ENCODE measurements at regions not wholly inside any gene's neighbourhood (a gene's known extent, or its start where the extent isn't known, plus 50 kb on each side); places are given as distances from the start of the nearest gene placed in this dataset.
"Not testable (repeated sequence)": the region's sequence is repeated elsewhere in the genome, so short reads cannot be mapped to it uniquely, and the experiment has no call there.

- TF ChIP-seq POLR2A (IDR thresholded peaks at IDR 0.05; ENCODE audit: low read depth, low read length) (no peak), POLR2AphosphoS5 (IDR thresholded peaks at IDR 0.05; ENCODE audit: low read depth, low read length) (no peak), TAF1 (IDR thresholded peaks at IDR 0.05; ENCODE audit: borderline replicate concordance, low read depth, low read length) (no peak)
- DNase-seq (ENCODE audit: insufficient read length) (no peak), FAIRE-seq (no peak)
These were observed 254.7 kb upstream of the PTBP2 start for GRCh38 chr1:96466842-96467241.

- FAIRE-seq; DNase-seq (ENCODE audit: insufficient read length): not testable (repeated sequence)
These were observed 251.9 kb upstream of the PTBP2 start for GRCh38 chr1:96469726-96470125.

- no peak for TF ChIP-seq TAF1 (IDR thresholded peaks at IDR 0.05; ENCODE audit: borderline replicate concordance, low read depth, low read length)
- TF ChIP-seq POLR2A (IDR thresholded peaks at IDR 0.05; ENCODE audit: low read depth, low read length) = no peak
- TF ChIP-seq POLR2AphosphoS5 (IDR thresholded peaks at IDR 0.05; ENCODE audit: low read depth, low read length) = no peak
- FAIRE-seq (no peak), DNase-seq (ENCODE audit: insufficient read length) (no peak)
These were observed 249.1 kb upstream of the PTBP2 start for GRCh38 chr1:96472471-96472870.

GRCh38 chr1:96473791-96474434 is 247.7 kb upstream of the PTBP2 start:
- FAIRE-seq = no peak
- TF ChIP-seq POLR2A (IDR thresholded peaks at IDR 0.05; ENCODE audit: low read depth, low read length) = no peak
- no peak for TF ChIP-seq POLR2AphosphoS5 (IDR thresholded peaks at IDR 0.05; ENCODE audit: low read depth, low read length)
- TF ChIP-seq TAF1 (IDR thresholded peaks at IDR 0.05; ENCODE audit: borderline replicate concordance, low read depth, low read length) = no peak

GRCh38 chr1:96474985-96475743 is 246.4 kb upstream of the PTBP2 start:
- FAIRE-seq (no peak), DNase-seq (ENCODE audit: insufficient read length) (no peak)
- TF ChIP-seq POLR2AphosphoS5 (IDR thresholded peaks at IDR 0.05; ENCODE audit: low read depth, low read length) (no peak), TAF1 (IDR thresholded peaks at IDR 0.05; ENCODE audit: borderline replicate concordance, low read depth, low read length) (no peak), POLR2A (IDR thresholded peaks at IDR 0.05; ENCODE audit: low read depth, low read length) (no peak)

More at GRCh38 chr1:96473791-96474434, 247.7 kb upstream of the PTBP2 start:
- no peak for DNase-seq (ENCODE audit: insufficient read length)

- no peak for TF ChIP-seq POLR2AphosphoS5 (IDR thresholded peaks at IDR 0.05; ENCODE audit: low read depth, low read length)
- FAIRE-seq = no peak
- no peak for DNase-seq (ENCODE audit: insufficient read length)
These were observed 245.7 kb upstream of the PTBP2 start for GRCh38 chr1:96475903-96476302.

- TF ChIP-seq POLR2AphosphoS5 (IDR thresholded peaks at IDR 0.05; ENCODE audit: low read depth, low read length) (no peak), POLR2A (IDR thresholded peaks at IDR 0.05; ENCODE audit: low read depth, low read length) (no peak), TAF1 (IDR thresholded peaks at IDR 0.05; ENCODE audit: borderline replicate concordance, low read depth, low read length) (no peak)
- FAIRE-seq (no peak), DNase-seq (ENCODE audit: insufficient read length) (no peak)
These were observed 243.4 kb upstream of the PTBP2 start for GRCh38 chr1:96478228-96478627.

- no peak for TF ChIP-seq POLR2AphosphoS5 (IDR thresholded peaks at IDR 0.05; ENCODE audit: low read depth, low read length)
- TF ChIP-seq POLR2A (IDR thresholded peaks at IDR 0.05; ENCODE audit: low read depth, low read length) = no peak
- TF ChIP-seq TAF1 (IDR thresholded peaks at IDR 0.05; ENCODE audit: borderline replicate concordance, low read depth, low read length) = no peak
- FAIRE-seq = no peak
- no peak for DNase-seq (ENCODE audit: insufficient read length)
These were observed 240.2 kb upstream of the PTBP2 start for GRCh38 chr1:96481409-96481808.

- DNase-seq (ENCODE audit: insufficient read length) = no peak
- FAIRE-seq = no peak
- TF ChIP-seq POLR2AphosphoS5 (IDR thresholded peaks at IDR 0.05; ENCODE audit: low read depth, low read length) (no peak), TAF1 (IDR thresholded peaks at IDR 0.05; ENCODE audit: borderline replicate concordance, low read depth, low read length) (no peak), POLR2A (IDR thresholded peaks at IDR 0.05; ENCODE audit: low read depth, low read length) (no peak)
These were observed 239.0 kb upstream of the PTBP2 start for GRCh38 chr1:96482616-96483015.

GRCh38 chr1:96487394-96487793 is 234.2 kb upstream of the PTBP2 start:
- FAIRE-seq (no peak), DNase-seq (ENCODE audit: insufficient read length) (no peak)
- no peak for TF ChIP-seq TAF1 (IDR thresholded peaks at IDR 0.05; ENCODE audit: borderline replicate concordance, low read depth, low read length)

GRCh38 chr1:96487971-96488370 is 233.6 kb upstream of the PTBP2 start:
- no peak for DNase-seq (ENCODE audit: insufficient read length)
- TF ChIP-seq TAF1 (IDR thresholded peaks at IDR 0.05; ENCODE audit: borderline replicate concordance, low read depth, low read length) (no peak), POLR2A (IDR thresholded peaks at IDR 0.05; ENCODE audit: low read depth, low read length) (no peak), POLR2AphosphoS5 (IDR thresholded peaks at IDR 0.05; ENCODE audit: low read depth, low read length) (no peak)
- FAIRE-seq = no peak

- TF ChIP-seq POLR2AphosphoS5 (IDR thresholded peaks at IDR 0.05; ENCODE audit: low read depth, low read length) (no peak), TAF1 (IDR thresholded peaks at IDR 0.05; ENCODE audit: borderline replicate concordance, low read depth, low read length) (no peak), POLR2A (IDR thresholded peaks at IDR 0.05; ENCODE audit: low read depth, low read length) (no peak)
- no peak for DNase-seq (ENCODE audit: insufficient read length)
- no peak for FAIRE-seq
These were observed 232.8 kb upstream of the PTBP2 start for GRCh38 chr1:96488777-96489176.

Data from GM12892 (cell line).